ENCODE measurements at regions not wholly inside any gene's neighbourhood (a gene's known extent, or its start where the extent isn't known, plus 50 kb on each side); places are given as distances from the start of the nearest gene placed in this dataset.

GRCh38 chr9:106769331-106769730 lies 93.6 kb upstream of the ZNF462 start:
- no peak for DNase-seq (ENCODE audit: low read depth)
- H3K4me3 ChIP-seq (ENCODE audit: low read depth, low read length): no peak overlapping the region
- TF ChIP-seq CTCF (IDR thresholded peaks at IDR 0.05; ENCODE audit: low read depth, low read length, missing control alignments): no peak

GRCh38 chr9:106771608-106772007 lies 91.4 kb upstream of the ZNF462 start:
- TF ChIP-seq CTCF (IDR thresholded peaks at IDR 0.05; ENCODE audit: low read depth, low read length, missing control alignments): no peak
- DNase-seq (ENCODE audit: low read depth): no peak
- H3K4me3 ChIP-seq (ENCODE audit: low read depth, low read length): no peak overlapping the region

GRCh38 chr9:106772523-106773290 lies 90.3 kb upstream of the ZNF462 start:
- no peak for DNase-seq (ENCODE audit: low read depth)
- no peak for TF ChIP-seq CTCF (IDR thresholded peaks at IDR 0.05; ENCODE audit: low read depth, low read length, missing control alignments)
- no peak overlapping the region for H3K4me3 ChIP-seq (ENCODE audit: low read depth, low read length)

GRCh38 chr9:106773750-106774149 lies 89.2 kb upstream of the ZNF462 start:
- no peak for DNase-seq (ENCODE audit: low read depth)
- H3K4me3 ChIP-seq (ENCODE audit: low read depth, low read length): no peak overlapping the region
- TF ChIP-seq CTCF (IDR thresholded peaks at IDR 0.05; ENCODE audit: low read depth, low read length, missing control alignments): no peak

- TF ChIP-seq CTCF (IDR thresholded peaks at IDR 0.05; ENCODE audit: low read depth, low read length, missing control alignments): no peak
- DNase-seq (ENCODE audit: low read depth): no peak
- H3K4me3 ChIP-seq (ENCODE audit: low read depth, low read length): no peak overlapping the region
These were observed 87.0 kb upstream of the ZNF462 start for GRCh38 chr9:106775960-106776359.

GRCh38 chr9:106779796-106780195 lies 83.2 kb upstream of the ZNF462 start:
- no peak overlapping the region for H3K4me3 ChIP-seq (ENCODE audit: low read depth, low read length)
- DNase-seq (ENCODE audit: low read depth): no peak
- TF ChIP-seq CTCF (IDR thresholded peaks at IDR 0.05; ENCODE audit: low read depth, low read length, missing control alignments): no peak

- H3K4me3 ChIP-seq (ENCODE audit: low read depth, low read length): no peak overlapping the region
- TF ChIP-seq CTCF (IDR thresholded peaks at IDR 0.05; ENCODE audit: low read depth, low read length, missing control alignments): no peak
- DNase-seq (ENCODE audit: low read depth): no peak
These were observed 79.8 kb upstream of the ZNF462 start for GRCh38 chr9:106783121-106783520.

All from GM12864 (cell line).